Transverse colon (tissue), 4 donors: ENCODE measurements at regions not wholly inside any gene's neighbourhood (a gene's known extent, or its start where the extent isn't known, plus 50 kb on each side); places are given as distances from the start of the nearest gene placed in this dataset.

Experiments
- CTCF ChIP-seq, 5 experiments: fragments of 200-600 bp in 3 of 5; fragments of 450-650 bp in 2 of 5; sonication (generic) in 3 of 5; IDR thresholded peaks; 1 replicate in 2 of 5; 2 replicates in 3 of 5; pipeline ENCODE4 v1.5.1; 2016 to 2017; ENCODE audit warnings: antibody characterized with exemption in 5 of 5, inconsistent platforms in 3 of 5, mild to moderate bottlenecking in 2 of 5, moderate library complexity in 1 of 5
- EP300 ChIP-seq: sonication (generic); formaldehyde crosslinking; IDR thresholded peaks from one replicate; pipeline ENCODE4 v1.6.1; 2017; ENCODE audit warnings: antibody characterized with exemption, low read depth
- POLR2A ChIP-seq: fragments of 450-650 bp; IDR thresholded peaks from one replicate; pipeline ENCODE4 v1.6.1; 2016; ENCODE audit warnings: antibody characterized with exemption, mild to moderate bottlenecking, moderate library complexity
- POLR2AphosphoS5 ChIP-seq, 3 donors: sonication (generic); formaldehyde crosslinking; IDR thresholded peaks; one replicate each; pipeline ENCODE4 v1.6.1; 2016; ENCODE audit warnings: antibody characterized with exemption in 3 of 3

GRCh38 chr16:54697677-54698076, 233.0 kb upstream of the IRX5 start:
- TF ChIP-seq POLR2A (no peak), CTCF (IDR thresholded peaks at IDR 0.05) (no peak), POLR2AphosphoS5 (IDR thresholded peaks at IDR 0.05) (no peak), EP300 (no peak)
